ENCODE measurements at regions not wholly inside any gene's neighbourhood (a gene's known extent, or its start where the extent isn't known, plus 50 kb on each side); places are given as distances from the start of the nearest gene placed in this dataset.
"Not testable (repeated sequence)": the region's sequence is repeated elsewhere in the genome, so short reads cannot be mapped to it uniquely, and the experiment has no call there.

GRCh38 chr5:109283086-109283485, 126.7 kb downstream of the PJA2 start:
- no CpG with 5 or more reads among the region's 1 CpG for WGBS (ENCODE audit: extremely low coverage, insufficient read length, low lambda C conversion rate)
- H3K4me1 ChIP-seq (ENCODE audit: insufficient read depth, low read length); H2BK5ac ChIP-seq (ENCODE audit: insufficient read length, low read length); H3K27ac ChIP-seq (ENCODE audit: insufficient read length, low read depth, low read length); H2BK120ac ChIP-seq (ENCODE audit: low read depth, low read length, poor library complexity, severe bottlenecking); H3K4me3 Mint-ChIP-seq; H3K4me1 Mint-ChIP-seq; H4K20me1 ChIP-seq (ENCODE audit: control insufficient read depth, insufficient read depth, insufficient read length); H2AFZ ChIP-seq (ENCODE audit: low read length); H3K27me3 Mint-ChIP-seq (ENCODE audit: low read depth); H2AK5ac ChIP-seq (ENCODE audit: insufficient read length, low read length); H2BK20ac ChIP-seq (ENCODE audit: low read depth, low read length, poor library complexity, severe bottlenecking); H3K27ac Mint-ChIP-seq; H2BK15ac ChIP-seq (ENCODE audit: low read depth, low read length); H3K79me1 ChIP-seq (ENCODE audit: insufficient read depth, low read depth, low read length, poor library complexity, severe bottlenecking); H3K23me2 ChIP-seq (ENCODE audit: insufficient read length, low read depth, low read length, poor library complexity, severe bottlenecking); H4K91ac ChIP-seq (ENCODE audit: insufficient read length, low read depth, low read length); H3K4ac ChIP-seq (ENCODE audit: low read depth, low read length); DNase-seq; H3K23ac ChIP-seq (ENCODE audit: insufficient read length, low read depth, low read length); H3K79me2 ChIP-seq (ENCODE audit: insufficient read depth, low read length); H3K9ac ChIP-seq (ENCODE audit: extremely low read depth, insufficient read length, low read length); H4K5ac ChIP-seq (ENCODE audit: insufficient read length, low read depth, low read length); H3T11ph ChIP-seq (ENCODE audit: low read length); H4K8ac ChIP-seq (replicated peaks; ENCODE audit: insufficient read length, low read depth, low read length); H2BK12ac ChIP-seq (ENCODE audit: insufficient read length, low read depth, low read length); H3K4me2 ChIP-seq (ENCODE audit: insufficient read depth, insufficient read length, low read length); H3K56ac ChIP-seq (ENCODE audit: insufficient read length, low read depth, low read length); H3K27me3 ChIP-seq (ENCODE audit: insufficient read depth, low read length); H3K9me3 ChIP-seq (ENCODE audit: control insufficient read depth, low read depth, low read length); H3K18ac ChIP-seq (ENCODE audit: insufficient read length, low read depth, low read length); H3K14ac ChIP-seq (ENCODE audit: insufficient read depth, low read length): not testable (repeated sequence)
- Mint-ChIP-seq H3K9me3 (peaks cover 26 to 28% of the 10 kb centered on the region in 2 experiments), H3K36me3 (ENCODE audit: insufficient read depth in 1 of 3, low read depth in 3 of 3) (peaks cover 9 to 24% (median 16%) of the 10 kb centered on the region in 3 experiments; a peak in 6 of 7 replicates)
